ENCODE measurements at regions not wholly inside any gene's neighbourhood (a gene's known extent, or its start where the extent isn't known, plus 50 kb on each side); places are given as distances from the start of the nearest gene placed in this dataset.

- Histone ChIP-seq H3K4me3 (ENCODE audit: low read length in 2 of 2) (no peak overlapping the region), H3K36me3 (ENCODE audit: control insufficient read depth in 2 of 2, insufficient read depth in 2 of 2, low read length in 1 of 2) (no peaks in the 10 kb centered on the region), H3K27me3 (ENCODE audit: control insufficient read depth in 2 of 2, insufficient read depth in 1 of 2, low read length in 1 of 2) (no peaks in the 10 kb centered on the region), H3K9me3 (ENCODE audit: control insufficient read depth in 2 of 2, insufficient read depth in 1 of 2, low read length in 1 of 2) (no peaks in the 10 kb centered on the region), H3K4me1 (ENCODE audit: control insufficient read depth in 2 of 2, insufficient read depth in 2 of 2, low read length in 2 of 2) (no peaks in the 10 kb centered on the region), H3K27ac (ENCODE audit: low read depth in 1 of 2, low read length in 1 of 2) (no peak overlapping the region)
- WGBS = 92% methylated on average over 1 of the region's 1 CpG
- no peak for DNase-seq (ENCODE audit: low read depth in 6 of 9, low spot score in 9 of 9)
Measured at GRCh38 chr7:124369310-124369709, 336.4 kb upstream of the TMEM229A start.

- 58% methylated on average over 1 of the region's 1 CpG for WGBS
- H3K4me3 ChIP-seq (ENCODE audit: low read length in 2 of 2) = no peak overlapping the region
- DNase-seq (ENCODE audit: low read depth in 6 of 9, low spot score in 9 of 9) = no peak
- no peak overlapping the region for H3K27ac ChIP-seq (ENCODE audit: low read depth in 1 of 2, low read length in 1 of 2)
- H3K9me3 ChIP-seq (ENCODE audit: control insufficient read depth in 2 of 2, insufficient read depth in 1 of 2, low read length in 1 of 2) = no peaks in the 10 kb centered on the region
- H3K27me3 ChIP-seq (ENCODE audit: control insufficient read depth in 2 of 2, insufficient read depth in 1 of 2, low read length in 1 of 2) = no peaks in the 10 kb centered on the region
- no peaks in the 10 kb centered on the region for H3K36me3 ChIP-seq (ENCODE audit: control insufficient read depth in 2 of 2, insufficient read depth in 2 of 2, low read length in 1 of 2)
- no peaks in the 10 kb centered on the region for H3K4me1 ChIP-seq (ENCODE audit: control insufficient read depth in 2 of 2, insufficient read depth in 2 of 2, low read length in 2 of 2)
Measured at GRCh38 chr7:124366118-124366517, 333.3 kb upstream of the TMEM229A start.

- 20% methylated on average over 1 of the region's 1 CpG for WGBS
- no peaks in the 10 kb centered on the region for H3K4me1 ChIP-seq (ENCODE audit: control insufficient read depth in 2 of 2, insufficient read depth in 2 of 2, low read length in 2 of 2)
- H3K27ac ChIP-seq (ENCODE audit: low read depth in 1 of 2, low read length in 1 of 2) = no peak overlapping the region
- H3K36me3 ChIP-seq (ENCODE audit: control insufficient read depth in 2 of 2, insufficient read depth in 2 of 2, low read length in 1 of 2) = no peaks in the 10 kb centered on the region
- DNase-seq (ENCODE audit: low read depth in 6 of 9, low spot score in 9 of 9) = no peak
- no peaks in the 10 kb centered on the region for H3K9me3 ChIP-seq (ENCODE audit: control insufficient read depth in 2 of 2, insufficient read depth in 1 of 2, low read length in 1 of 2)
- no peak overlapping the region for H3K4me3 ChIP-seq (ENCODE audit: low read length in 2 of 2)
- H3K27me3 ChIP-seq (ENCODE audit: control insufficient read depth in 2 of 2, insufficient read depth in 1 of 2, low read length in 1 of 2) = no peaks in the 10 kb centered on the region
Measured at GRCh38 chr7:124364283-124364682, 331.4 kb upstream of the TMEM229A start.

- H3K36me3 ChIP-seq (ENCODE audit: control insufficient read depth in 2 of 2, insufficient read depth in 2 of 2, low read length in 1 of 2) = no peaks in the 10 kb centered on the region
- H3K27me3 ChIP-seq (ENCODE audit: control insufficient read depth in 2 of 2, insufficient read depth in 1 of 2, low read length in 1 of 2) = no peaks in the 10 kb centered on the region
- no peak overlapping the region for H3K27ac ChIP-seq (ENCODE audit: low read depth in 1 of 2, low read length in 1 of 2)
- H3K4me3 ChIP-seq (ENCODE audit: low read length in 2 of 2) = no peak overlapping the region
- no peak for DNase-seq (ENCODE audit: low read depth in 6 of 9, low spot score in 9 of 9)
- H3K9me3 ChIP-seq (ENCODE audit: control insufficient read depth in 2 of 2, insufficient read depth in 1 of 2, low read length in 1 of 2) = no peaks in the 10 kb centered on the region
- H3K4me1 ChIP-seq (ENCODE audit: control insufficient read depth in 2 of 2, insufficient read depth in 2 of 2, low read length in 2 of 2) = no peaks in the 10 kb centered on the region
Measured at GRCh38 chr7:124354201-124354600, 321.3 kb upstream of the TMEM229A start.

- Histone ChIP-seq H3K36me3 (ENCODE audit: control insufficient read depth in 2 of 2, insufficient read depth in 2 of 2, low read length in 1 of 2) (no peaks in the 10 kb centered on the region), H3K4me1 (ENCODE audit: control insufficient read depth in 2 of 2, insufficient read depth in 2 of 2, low read length in 2 of 2) (no peaks in the 10 kb centered on the region), H3K9me3 (ENCODE audit: control insufficient read depth in 2 of 2, insufficient read depth in 1 of 2, low read length in 1 of 2) (no peaks in the 10 kb centered on the region), H3K4me3 (ENCODE audit: low read length in 2 of 2) (no peak overlapping the region), H3K27me3 (ENCODE audit: control insufficient read depth in 2 of 2, insufficient read depth in 1 of 2, low read length in 1 of 2) (no peaks in the 10 kb centered on the region), H3K27ac (ENCODE audit: low read depth in 1 of 2, low read length in 1 of 2) (no peak overlapping the region)
- DNase-seq (ENCODE audit: low read depth in 6 of 9, low spot score in 9 of 9) = no peak
- WGBS = 83% methylated on average over 8 of the region's 8 CpGs
Measured at GRCh38 chr7:124351950-124352349, 319.1 kb upstream of the TMEM229A start.

GRCh38 chr7:124349443-124349842 lies 316.6 kb upstream of the TMEM229A start:
- H3K4me1 ChIP-seq (ENCODE audit: control insufficient read depth in 2 of 2, insufficient read depth in 2 of 2, low read length in 2 of 2) = no peaks in the 10 kb centered on the region
- no peak for DNase-seq (ENCODE audit: low read depth in 6 of 9, low spot score in 9 of 9)
- no peak overlapping the region for H3K4me3 ChIP-seq (ENCODE audit: low read length in 2 of 2)
- 67% methylated on average over 2 of the region's 2 CpGs for WGBS
- H3K27me3 ChIP-seq (ENCODE audit: control insufficient read depth in 2 of 2, insufficient read depth in 1 of 2, low read length in 1 of 2) = no peaks in the 10 kb centered on the region
- H3K27ac ChIP-seq (ENCODE audit: low read depth in 1 of 2, low read length in 1 of 2) = no peak overlapping the region
- no peaks in the 10 kb centered on the region for H3K36me3 ChIP-seq (ENCODE audit: control insufficient read depth in 2 of 2, insufficient read depth in 2 of 2, low read length in 1 of 2)
- H3K9me3 ChIP-seq (ENCODE audit: control insufficient read depth in 2 of 2, insufficient read depth in 1 of 2, low read length in 1 of 2) = no peaks in the 10 kb centered on the region

- DNase-seq (ENCODE audit: low read depth in 6 of 9, low spot score in 9 of 9) = no peak
- Histone ChIP-seq H3K27me3 (ENCODE audit: control insufficient read depth in 2 of 2, insufficient read depth in 1 of 2, low read length in 1 of 2) (no peaks in the 10 kb centered on the region), H3K36me3 (ENCODE audit: control insufficient read depth in 2 of 2, insufficient read depth in 2 of 2, low read length in 1 of 2) (no peaks in the 10 kb centered on the region), H3K27ac (ENCODE audit: low read depth in 1 of 2, low read length in 1 of 2) (no peak overlapping the region), H3K4me3 (ENCODE audit: low read length in 2 of 2) (no peak overlapping the region), H3K4me1 (ENCODE audit: control insufficient read depth in 2 of 2, insufficient read depth in 2 of 2, low read length in 2 of 2) (no peaks in the 10 kb centered on the region), H3K9me3 (ENCODE audit: control insufficient read depth in 2 of 2, insufficient read depth in 1 of 2, low read length in 1 of 2) (no peaks in the 10 kb centered on the region)
- 90% methylated on average over 2 of the region's 2 CpGs for WGBS
Measured at GRCh38 chr7:124338861-124339260, 306.0 kb upstream of the TMEM229A start.

- H3K9me3 ChIP-seq (ENCODE audit: control insufficient read depth in 2 of 2, insufficient read depth in 1 of 2, low read length in 1 of 2) = no peaks in the 10 kb centered on the region
- no peak for DNase-seq (ENCODE audit: low read depth in 6 of 9, low spot score in 9 of 9)
- no peaks in the 10 kb centered on the region for H3K36me3 ChIP-seq (ENCODE audit: control insufficient read depth in 2 of 2, insufficient read depth in 2 of 2, low read length in 1 of 2)
- H3K4me1 ChIP-seq (ENCODE audit: control insufficient read depth in 2 of 2, insufficient read depth in 2 of 2, low read length in 2 of 2) = no peaks in the 10 kb centered on the region
- H3K27me3 ChIP-seq (ENCODE audit: control insufficient read depth in 2 of 2, insufficient read depth in 1 of 2, low read length in 1 of 2) = no peaks in the 10 kb centered on the region
- 88% methylated on average over 3 of the region's 3 CpGs for WGBS
- H3K4me3 ChIP-seq (ENCODE audit: low read length in 2 of 2) = no peak overlapping the region
- no peak overlapping the region for H3K27ac ChIP-seq (ENCODE audit: low read depth in 1 of 2, low read length in 1 of 2)
Measured at GRCh38 chr7:124330731-124331407, 298.0 kb upstream of the TMEM229A start.

- Histone ChIP-seq H3K27me3 (ENCODE audit: control insufficient read depth in 2 of 2, insufficient read depth in 1 of 2, low read length in 1 of 2) (no peaks in the 10 kb centered on the region), H3K36me3 (ENCODE audit: control insufficient read depth in 2 of 2, insufficient read depth in 2 of 2, low read length in 1 of 2) (no peaks in the 10 kb centered on the region), H3K4me3 (ENCODE audit: low read length in 2 of 2) (no peak overlapping the region), H3K4me1 (ENCODE audit: control insufficient read depth in 2 of 2, insufficient read depth in 2 of 2, low read length in 2 of 2) (no peaks in the 10 kb centered on the region), H3K9me3 (ENCODE audit: control insufficient read depth in 2 of 2, insufficient read depth in 1 of 2, low read length in 1 of 2) (no peaks in the 10 kb centered on the region), H3K27ac (ENCODE audit: low read depth in 1 of 2, low read length in 1 of 2) (no peak overlapping the region)
- no peak for DNase-seq (ENCODE audit: low read depth in 6 of 9, low spot score in 9 of 9)
- WGBS = 59% methylated on average over 3 of the region's 3 CpGs
Measured at GRCh38 chr7:124328774-124329173, 295.9 kb upstream of the TMEM229A start.

GRCh38 chr7:124324262-124324661 lies 291.4 kb upstream of the TMEM229A start:
- Histone ChIP-seq H3K9me3 (ENCODE audit: control insufficient read depth in 2 of 2, insufficient read depth in 1 of 2, low read length in 1 of 2) (no peaks in the 10 kb centered on the region), H3K27ac (ENCODE audit: low read depth in 1 of 2, low read length in 1 of 2) (no peak overlapping the region), H3K4me3 (ENCODE audit: low read length in 2 of 2) (no peak overlapping the region), H3K4me1 (ENCODE audit: control insufficient read depth in 2 of 2, insufficient read depth in 2 of 2, low read length in 2 of 2) (no peaks in the 10 kb centered on the region), H3K36me3 (ENCODE audit: control insufficient read depth in 2 of 2, insufficient read depth in 2 of 2, low read length in 1 of 2) (no peaks in the 10 kb centered on the region), H3K27me3 (ENCODE audit: control insufficient read depth in 2 of 2, insufficient read depth in 1 of 2, low read length in 1 of 2) (no peaks in the 10 kb centered on the region)
- no peak for DNase-seq (ENCODE audit: low read depth in 6 of 9, low spot score in 9 of 9)

Measured in thymus (tissue), 11 donors.